GM18861 (cell line): ENCODE measurements at regions not wholly inside any gene's neighbourhood (a gene's known extent, or its start where the extent isn't known, plus 50 kb on each side); places are given as distances from the start of the nearest gene placed in this dataset.
"Not testable (repeated sequence)": the region's sequence is repeated elsewhere in the genome, so short reads cannot be mapped to it uniquely, and the experiment has no call there.

Experiments
- ATAC-seq: cut with Tn5 transposase; IDR thresholded peaks from one replicate; pipeline ENCODE4 v1.9.1; 2021; ENCODE audit not compliant: unreplicated experiment

GRCh38 chr7:94169682-94170081 is 165.5 kb upstream of the BET1 start:
- ATAC-seq: no peak

- peak; percentile 96 for ATAC-seq
These were observed 166.7 kb upstream of the BET1 start for GRCh38 chr7:94170836-94171235.

DNA sequence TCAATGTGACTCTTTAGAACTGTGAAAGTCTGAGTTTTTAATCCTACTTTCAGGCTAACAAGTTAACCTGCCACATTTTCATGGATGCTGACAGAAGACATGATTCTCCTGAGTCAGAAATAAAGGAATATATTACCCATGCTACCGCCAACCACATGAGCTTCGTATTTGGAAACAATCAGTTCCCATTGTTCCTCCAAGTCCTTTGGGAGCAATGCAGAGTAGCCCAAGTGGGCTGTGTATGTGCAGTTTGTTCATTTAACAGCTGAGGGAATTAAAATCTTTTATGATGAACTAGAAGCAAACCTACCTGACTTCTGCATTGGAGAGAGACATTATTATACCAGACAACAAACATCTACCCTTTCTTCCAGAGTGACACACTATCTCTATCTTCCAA is 169.3 kb upstream of the BET1 start:
- ATAC-seq: no peak

DNA sequence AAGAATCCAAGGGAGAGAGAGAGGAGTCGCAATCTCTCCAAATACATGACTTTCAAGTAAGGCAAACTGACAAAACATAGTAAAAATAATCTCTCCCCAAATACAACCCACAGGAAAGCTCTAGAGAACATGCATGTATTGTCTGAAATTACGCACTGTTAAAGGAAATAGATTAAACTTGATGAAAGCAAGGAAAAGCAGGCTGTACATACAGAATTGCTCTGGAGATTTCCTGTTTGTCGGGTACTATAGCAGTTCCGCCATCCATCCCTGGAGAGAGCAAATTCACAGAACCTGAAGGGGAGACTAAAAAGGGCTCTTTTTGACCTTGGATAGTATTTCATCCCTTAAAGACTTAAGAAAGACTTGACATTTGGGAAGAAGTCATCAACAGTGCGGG is 170.2 kb upstream of the BET1 start:
- ATAC-seq: no peak

DNA sequence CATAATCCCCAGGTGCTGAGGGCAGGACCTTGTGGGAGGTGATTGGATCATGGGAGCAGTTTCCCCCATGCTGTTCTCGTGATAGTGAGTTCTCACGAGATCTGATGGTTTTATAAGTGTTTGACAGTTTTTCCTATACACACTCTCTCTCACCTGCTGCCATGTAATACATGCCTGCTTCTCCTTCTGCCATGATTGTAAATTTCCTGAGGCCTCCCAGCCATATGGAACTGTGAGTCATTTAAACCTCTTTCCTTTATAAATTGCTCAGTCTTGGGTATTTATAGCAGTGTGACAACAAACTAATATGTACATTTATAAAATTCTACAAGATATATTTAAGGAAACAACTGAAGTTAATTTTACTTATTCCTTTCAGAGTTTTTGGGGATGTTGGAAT is 170.8 kb upstream of the BET1 start:
- ATAC-seq: no peak

DNA sequence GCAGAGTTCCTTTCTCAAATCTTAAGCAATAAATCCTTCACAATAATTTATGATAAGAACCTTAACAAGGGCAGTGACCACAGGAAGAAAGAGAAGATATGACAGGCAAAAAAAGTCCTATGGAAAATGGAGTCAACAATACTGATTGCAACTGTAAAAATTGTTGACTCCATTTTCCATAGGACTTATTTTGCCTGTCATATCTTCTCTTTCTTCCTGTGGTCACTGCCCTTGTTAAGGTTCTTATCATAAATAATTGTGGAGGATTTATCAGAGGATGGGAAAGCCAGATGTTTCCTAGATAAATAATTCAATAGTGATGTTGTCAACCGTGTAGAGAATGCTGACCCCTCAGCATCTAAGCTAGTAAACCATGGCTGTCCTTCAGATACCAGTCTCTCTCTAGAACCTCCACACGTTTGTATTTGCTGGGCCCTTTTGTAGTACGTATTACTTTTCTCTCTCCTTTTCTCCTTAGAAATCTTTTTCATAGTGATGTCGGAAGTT is 172.6 kb upstream of the BET1 start:
- no peak for ATAC-seq

- ATAC-seq: no peak
These were observed 173.3 kb upstream of the BET1 start for GRCh38 chr7:94177441-94177840.

DNA sequence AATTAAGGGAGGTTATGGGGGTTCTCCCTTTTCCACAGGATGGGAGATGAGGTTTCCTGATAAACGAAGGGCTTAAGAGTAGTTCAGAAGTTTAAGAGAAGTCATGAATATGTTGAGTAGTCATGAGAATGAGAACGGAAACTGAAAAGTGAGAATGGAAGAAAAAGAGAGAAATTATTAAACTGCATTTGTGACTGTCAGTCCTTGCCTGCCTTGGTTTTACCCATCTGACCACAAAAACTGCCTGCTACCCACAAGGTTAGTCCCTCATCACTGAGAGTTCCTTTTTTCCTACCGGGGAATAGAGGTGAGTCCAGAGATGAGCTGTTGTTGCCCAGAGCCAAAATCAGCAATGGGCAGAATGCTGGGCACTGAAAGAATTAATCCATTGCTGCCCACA is 174.1 kb upstream of the BET1 start:
- peak; percentile 93 for ATAC-seq

GRCh38 chr7:94179466-94179865 is 175.3 kb upstream of the BET1 start:
- ATAC-seq: no peak

DNA sequence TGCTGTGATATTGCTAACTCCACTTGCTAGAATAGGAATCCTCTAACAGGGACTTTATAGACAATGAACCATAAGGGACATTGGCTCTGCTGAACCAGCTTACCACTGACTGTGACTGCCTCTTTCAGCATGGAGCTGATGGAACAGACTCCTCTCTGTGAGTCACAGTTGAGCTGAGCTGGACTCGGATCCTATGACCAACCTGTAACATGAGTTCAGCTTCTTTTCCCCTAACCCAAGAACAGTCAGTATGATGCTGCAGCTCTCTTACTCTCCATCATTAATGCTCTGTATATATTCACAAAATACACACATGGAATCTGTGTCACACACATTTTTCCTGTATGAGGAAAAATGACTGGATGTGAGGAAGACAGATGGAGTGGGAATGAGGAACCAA is 177.9 kb upstream of the BET1 start:
- ATAC-seq: no peak

DNA sequence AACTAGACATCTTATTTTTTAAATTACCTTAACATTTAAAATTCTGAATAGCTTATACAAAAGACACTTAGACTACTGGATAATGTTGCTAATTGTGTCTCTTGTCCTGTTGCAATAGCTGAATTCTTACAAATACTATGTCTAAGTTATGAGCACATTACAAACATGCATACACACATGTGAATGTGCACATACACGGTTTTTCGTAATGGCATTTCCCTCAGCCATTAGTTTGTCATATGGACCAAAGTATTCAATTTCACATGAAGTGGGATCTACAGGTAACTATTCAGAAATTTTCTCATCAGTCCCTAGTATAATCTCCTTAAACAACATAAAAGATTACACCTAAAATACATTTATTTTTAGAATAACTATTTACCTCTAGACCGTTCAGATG is 178.6 kb upstream of the BET1 start:
- no peak for ATAC-seq

DNA sequence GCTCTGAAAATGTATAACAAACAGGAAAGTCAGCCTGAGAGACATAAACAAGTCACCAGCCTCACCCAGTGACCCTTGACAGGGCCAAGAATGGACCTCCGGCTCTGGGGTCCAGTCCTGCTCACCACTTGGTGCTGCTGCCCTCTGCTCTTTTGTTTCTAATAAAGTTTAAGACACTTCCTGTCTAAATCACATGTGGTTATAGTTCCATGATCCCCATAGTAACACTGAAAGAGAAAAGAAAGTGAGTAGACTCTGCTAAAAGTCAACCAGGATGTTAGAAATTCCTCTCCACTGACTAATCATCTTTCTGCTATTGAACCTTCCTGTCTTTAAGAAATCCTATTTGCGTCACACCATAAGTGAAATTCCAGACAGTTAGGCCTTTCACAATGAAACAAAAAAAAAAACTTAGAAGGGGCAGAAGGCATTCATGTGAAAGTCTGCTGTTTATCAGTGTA is 179.2 kb upstream of the BET1 start:
- ATAC-seq: peak; percentile 38

- ATAC-seq: no peak
These were observed 179.7 kb upstream of the BET1 start for GRCh38 chr7:94183891-94184290.

DNA sequence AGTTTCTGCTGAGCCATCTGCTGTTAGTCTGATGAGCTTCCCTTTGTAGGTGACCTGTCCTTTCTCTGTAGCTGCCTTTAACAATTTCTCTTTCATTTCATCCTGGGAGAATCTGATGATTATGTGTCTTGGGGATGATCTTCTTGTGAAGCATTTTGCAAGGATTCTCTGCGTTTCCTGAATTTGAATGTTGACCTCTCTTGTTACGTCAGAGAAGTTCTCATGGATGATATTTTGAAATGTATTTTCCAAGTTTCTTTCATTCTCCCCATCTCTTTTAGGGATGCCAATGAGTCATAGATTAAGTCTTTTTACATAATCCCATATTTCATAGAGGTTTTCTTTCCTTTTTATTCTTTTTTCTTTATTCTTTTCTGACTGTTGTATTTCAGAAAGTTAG is 184.2 kb upstream of the BET1 start:
- no peak for ATAC-seq

GRCh38 chr7:94190599-94191061 is 186.5 kb upstream of the BET1 start:
- ATAC-seq: no peak

DNA sequence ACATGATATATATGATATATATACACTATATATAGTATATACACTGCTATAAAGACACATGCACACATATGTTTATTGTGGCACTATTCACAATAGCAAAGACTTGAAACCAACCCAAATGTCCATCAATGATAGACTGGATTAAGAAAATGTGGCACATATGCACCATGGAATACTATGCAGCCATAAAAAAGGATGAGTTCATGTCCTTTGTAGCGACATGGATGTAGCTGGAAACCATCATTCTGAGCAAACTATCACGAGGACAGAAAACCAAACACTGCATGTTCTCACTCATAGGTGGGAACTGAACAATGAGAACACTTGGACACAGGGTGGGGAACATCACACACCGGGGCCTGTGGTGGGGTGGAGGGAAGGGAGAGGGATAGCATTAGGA is 190.3 kb upstream of the BET1 start:
- ATAC-seq: not testable (repeated sequence)

GRCh38 chr7:94195201-94195600 is 191.0 kb upstream of the BET1 start:
- no peak for ATAC-seq

DNA sequence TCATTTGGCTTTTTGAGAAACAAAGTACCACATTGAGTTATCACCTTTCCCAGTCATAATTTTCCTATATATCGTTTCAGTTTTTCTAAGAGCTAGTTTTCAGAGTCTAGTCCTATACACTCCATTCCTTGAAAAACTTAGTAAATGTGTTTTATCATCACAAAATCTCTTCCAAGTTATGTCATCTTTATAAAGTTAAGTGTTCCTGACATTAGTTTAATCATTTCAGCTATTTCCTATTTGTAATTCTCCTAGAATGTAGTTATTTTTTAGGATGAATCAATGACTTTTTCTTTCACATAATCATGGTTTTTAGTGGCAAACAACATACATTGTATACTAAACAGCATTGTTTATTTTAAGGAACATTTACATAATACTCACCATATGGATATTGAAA is 191.7 kb upstream of the BET1 start:
- no peak for ATAC-seq

- ATAC-seq: no peak
These were observed 189.2 kb upstream of the COL1A2 start for GRCh38 chr7:94205529-94205928.

DNA sequence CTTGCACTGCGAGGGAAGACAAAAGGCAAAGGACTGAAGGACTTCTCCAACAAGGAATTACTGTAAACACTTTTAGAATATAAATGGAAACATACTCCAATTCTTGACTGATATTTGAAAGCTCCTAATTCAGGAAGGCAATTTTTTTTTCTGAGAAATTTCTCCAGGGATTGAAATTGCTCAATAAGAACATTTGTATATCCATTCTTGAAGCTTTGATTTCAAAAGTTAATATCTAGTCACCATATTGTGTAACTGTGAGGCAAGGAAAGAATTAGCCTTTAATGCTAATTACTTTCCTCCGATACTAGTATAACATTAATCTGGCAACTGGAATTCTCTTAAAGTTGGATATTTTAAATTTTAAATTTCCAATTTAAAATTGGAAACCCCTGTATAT is 188.4 kb upstream of the COL1A2 start:
- ATAC-seq: no peak

DNA sequence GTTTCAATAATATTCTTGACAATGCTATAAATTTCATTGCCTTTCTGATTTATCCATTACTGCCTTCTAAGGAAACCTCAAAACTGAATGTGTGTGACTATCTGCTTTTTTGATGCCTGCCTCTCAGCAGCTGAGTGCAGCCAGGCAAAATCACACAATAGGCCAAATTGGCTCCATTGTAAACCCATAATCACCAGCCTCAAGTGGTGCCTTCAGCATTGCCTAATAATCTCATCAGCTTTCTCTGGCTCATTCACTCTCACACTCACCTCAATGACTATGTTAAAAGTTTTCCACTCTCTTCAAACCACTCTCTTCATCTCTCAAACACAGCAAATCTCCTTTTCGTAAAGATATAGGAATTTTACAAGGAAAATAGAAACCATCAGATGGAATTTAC is 182.5 kb upstream of the COL1A2 start:
- ATAC-seq: no peak

DNA sequence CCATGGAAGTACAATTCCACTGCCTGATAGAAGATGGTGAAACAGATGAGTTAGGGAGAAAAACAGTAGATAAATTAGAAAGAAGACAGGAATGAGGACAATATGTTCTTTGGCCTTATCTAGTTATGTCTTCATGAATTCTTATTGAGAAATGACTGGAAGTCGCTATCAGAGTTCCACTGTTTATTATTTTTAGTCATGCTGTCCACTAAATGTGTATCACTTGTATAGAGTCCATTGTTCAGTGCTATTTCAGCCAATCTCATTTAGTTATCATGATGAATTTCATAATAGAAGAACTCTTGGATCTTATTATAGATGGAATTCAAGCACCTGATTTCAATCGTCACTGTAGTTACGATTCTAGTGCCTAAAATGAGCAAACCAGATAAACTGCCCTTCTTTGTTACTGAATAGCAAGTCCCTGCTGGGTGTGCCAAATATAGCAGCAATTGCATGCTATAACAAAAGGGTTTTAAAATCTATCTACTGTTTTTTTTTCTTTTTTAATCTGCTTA is 177.7 kb upstream of the COL1A2 start:
- ATAC-seq: no peak

DNA sequence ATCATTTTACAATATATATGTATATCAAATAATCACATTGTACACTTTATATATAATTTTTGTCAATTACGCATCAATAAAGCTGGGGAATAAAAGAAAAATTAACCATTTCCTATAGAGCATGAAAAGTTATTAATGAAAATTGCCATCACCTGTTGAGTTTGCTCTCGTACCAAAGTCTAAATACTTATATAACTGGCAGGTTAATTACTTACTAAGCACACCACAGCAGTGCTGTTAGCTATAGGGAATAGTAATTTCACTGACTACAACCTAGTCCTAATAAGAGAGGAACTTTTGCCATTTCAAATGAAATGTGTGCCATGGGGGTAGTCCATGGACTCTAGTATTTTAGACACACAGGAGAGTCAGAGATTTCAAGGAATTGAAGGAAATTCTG is 176.9 kb upstream of the COL1A2 start:
- no peak for ATAC-seq
